HG02973 (cell line): ENCODE measurements at regions not wholly inside any gene's neighbourhood (a gene's known extent, or its start where the extent isn't known, plus 50 kb on each side); places are given as distances from the start of the nearest gene placed in this dataset.
A peak's percentile ranks its signal among the peaks of the same experiment; 100 is the strongest.
"Not testable (repeated sequence)": the region's sequence is repeated elsewhere in the genome, so short reads cannot be mapped to it uniquely, and the experiment has no call there.

Source experiments
- ATAC-seq: cut with Tn5 transposase; IDR thresholded peaks from one replicate; pipeline ENCODE4 v1.9.1; 2021; ENCODE audit warnings: moderate library complexity; ENCODE audit not compliant: unreplicated experiment

DNA sequence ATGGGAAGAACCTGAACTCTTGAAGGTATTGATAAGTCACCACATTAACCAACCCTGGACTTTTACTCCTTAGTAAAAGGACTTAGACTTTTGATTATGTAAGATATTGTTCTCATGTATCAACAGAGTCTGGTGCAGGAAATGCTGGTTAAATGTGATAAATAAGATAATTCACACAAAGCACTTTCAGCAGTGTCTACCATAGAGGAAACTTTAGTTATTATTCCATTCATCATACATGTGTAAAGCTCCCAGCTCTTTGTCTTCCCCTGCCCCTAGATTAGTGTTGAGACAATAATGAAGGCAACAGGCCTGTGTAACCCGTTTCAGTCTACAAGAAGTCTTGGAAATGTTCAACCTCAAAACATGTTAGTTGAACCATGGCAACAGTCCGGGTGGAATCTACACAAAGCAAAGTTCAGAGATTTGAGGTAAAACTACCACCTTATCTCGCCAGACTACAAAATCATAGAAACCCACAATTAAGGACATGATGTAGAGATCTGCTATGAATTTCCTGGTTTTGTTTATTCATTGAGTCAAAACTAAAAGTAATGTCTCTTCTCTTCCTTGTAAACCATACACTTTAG lies 109.9 kb upstream of the ADO start:
- no peak for ATAC-seq

DNA sequence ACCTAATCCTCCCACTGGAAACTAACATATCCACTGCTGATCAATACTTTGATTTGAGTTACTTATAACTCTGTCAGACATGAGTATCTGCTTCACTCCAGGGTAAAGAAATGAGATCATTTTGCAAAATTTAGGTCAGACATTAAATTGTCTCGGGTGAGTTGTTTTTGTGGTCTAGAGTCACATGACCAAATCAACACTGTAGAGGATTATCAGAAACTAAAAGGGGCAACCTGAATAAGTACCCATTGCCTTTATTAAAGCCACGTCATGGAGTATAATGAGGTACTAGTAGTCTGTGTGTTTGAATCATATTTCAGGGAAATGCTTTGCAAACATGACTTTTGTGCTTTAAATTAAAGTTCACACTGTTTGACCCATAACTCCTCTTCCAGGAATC lies 107.7 kb upstream of the ADO start:
- no peak for ATAC-seq

DNA sequence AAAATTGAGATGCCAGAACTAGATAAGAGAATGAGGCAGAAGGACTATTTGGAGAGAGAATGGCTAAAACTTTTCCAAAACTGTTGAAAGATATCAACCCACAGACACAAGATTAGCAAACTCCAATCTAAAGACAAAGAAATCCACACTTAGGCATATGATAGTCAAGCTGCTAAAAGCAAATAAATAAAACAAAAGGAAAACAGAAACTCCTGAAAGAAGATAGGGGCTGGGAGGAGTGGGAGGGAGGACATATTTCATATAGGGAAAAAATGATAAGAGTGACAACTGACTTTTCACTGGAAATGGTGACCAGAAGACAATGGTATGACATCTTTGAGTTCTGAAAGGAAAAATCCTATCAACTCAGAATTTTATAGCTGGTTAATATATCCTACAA lies 105.4 kb upstream of the ADO start:
- ATAC-seq, result no peak

DNA sequence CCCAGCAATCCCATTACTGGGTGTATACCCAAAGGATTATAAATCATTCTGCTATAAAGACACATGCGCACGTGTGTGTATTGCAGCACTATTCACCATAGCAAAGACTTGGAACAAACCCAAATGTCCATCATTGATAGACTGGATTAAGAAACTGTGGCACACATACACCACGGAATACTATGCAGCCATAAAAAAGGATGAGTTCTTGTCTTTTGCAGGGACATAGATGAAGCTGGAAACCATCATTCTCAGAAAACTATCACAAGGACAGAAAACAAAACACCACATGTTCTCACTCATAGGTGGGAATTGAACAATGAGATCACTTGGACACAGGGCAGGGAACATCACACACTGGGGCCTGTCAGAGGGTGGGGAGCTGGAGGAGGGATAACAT lies 100.4 kb upstream of the ADO start:
- ATAC-seq, result not testable (repeated sequence)

DNA sequence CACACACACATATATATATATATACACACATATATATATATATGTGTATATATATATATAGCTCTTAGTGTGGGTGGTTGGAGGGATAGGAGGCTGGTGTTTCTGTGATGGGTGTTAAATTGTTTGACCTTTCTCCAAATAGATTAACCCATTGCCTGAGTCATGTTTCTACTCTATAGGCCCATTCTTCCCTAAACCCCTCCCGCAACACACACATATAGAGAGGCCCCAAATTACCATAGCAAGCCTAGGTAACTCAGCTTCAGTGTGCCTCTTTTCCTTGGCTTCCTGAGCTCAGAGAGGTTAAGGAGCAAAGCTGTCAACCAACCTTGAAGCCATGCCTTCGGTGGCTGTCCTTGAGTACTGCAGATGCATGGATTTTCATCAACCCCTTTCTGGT lies 98.7 kb upstream of the ADO start:
- no peak for ATAC-seq

DNA sequence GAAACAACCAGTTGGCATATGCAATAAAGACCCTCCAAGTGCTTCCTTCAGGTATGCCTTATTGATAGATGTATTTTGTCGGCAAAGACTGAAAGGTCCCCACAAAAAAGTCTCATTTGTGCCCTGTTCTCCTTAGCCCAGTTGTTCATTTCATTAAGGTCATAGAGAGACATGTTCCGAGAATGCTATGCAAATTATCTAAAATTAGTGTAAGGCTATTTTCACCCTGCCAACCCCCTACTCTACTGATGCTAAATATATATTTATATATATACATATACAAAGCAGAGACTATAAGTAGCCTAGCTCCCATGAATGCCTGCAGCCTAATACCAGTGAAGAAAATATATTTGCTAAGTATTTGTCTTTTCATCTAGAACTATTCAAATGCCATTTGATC lies 96.7 kb upstream of the ADO start:
- ATAC-seq, result peak; percentile 80

DNA sequence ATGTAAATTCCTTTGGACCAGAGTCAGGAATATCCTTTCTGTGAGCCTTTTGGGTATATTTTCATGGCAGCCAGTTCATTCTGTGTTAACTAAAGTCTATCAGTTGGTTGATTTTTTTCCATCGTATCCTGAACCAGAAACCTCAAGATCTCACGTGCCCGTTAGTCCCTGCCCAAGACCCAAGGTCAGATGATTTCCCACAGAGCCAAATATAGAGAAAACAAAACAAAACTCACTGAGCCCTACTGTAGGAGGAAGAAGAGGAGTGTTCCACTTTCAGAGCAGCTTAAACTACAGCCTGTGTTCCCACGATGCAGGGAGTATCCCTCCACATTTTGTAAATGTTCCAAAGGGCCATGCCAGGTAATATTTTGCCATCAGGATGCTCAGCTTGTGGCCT lies 96.0 kb upstream of the ADO start:
- no peak for ATAC-seq

DNA sequence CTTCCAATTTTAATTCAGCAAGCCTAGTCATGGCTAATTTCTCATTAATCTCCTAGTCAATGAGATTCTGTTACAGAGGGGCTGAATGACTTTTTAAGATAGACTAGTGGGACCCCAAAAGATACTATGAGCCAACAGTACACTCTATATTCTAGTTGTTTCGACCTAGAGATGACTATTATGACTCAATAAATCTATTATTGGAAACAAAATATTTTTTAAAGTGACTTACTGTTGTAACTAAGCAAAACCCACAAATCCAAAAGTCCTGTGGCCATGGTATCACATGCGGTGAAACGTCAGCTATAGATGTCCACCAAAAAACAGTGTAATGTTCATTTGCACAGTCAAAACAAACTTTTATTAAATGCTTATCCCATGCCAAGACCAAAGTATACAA lies 95.3 kb upstream of the ADO start:
- no peak for ATAC-seq

DNA sequence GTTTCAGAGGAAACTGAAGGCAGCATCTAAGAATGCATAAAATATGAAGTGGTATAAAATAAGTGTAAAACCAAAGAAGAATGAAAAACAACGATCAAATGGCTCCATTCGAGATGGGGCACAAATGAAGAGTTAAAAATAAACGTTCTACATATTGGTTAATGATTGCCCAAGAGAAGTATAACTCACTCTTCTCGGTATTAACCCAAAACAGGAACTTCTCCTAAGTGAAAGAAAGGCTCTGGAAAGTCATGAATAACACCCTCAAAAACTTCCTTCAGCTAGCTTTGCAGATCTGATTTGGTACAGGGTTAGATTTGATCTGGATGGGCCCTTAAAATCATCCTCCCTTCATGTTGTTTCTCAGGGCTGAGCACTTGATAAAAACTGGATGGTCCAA lies 94.3 kb upstream of the ADO start:
- no peak for ATAC-seq

DNA sequence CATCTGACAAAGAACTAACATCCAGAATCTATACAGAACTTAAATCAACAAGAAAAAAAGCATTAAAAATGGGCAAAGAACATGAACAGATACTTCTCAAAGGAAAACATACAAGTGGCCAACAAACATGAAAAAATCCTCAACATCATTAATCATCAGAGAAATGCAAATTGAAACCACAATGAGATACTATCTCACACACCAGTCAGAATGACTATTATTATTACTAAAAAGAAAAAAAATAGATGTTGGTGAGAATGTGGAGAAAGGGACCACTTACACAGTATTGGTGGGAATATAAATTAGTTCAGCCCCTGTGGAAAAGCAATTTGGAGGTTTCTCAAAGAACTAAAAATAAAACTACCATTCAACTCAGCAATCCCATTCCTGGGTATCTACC lies 89.1 kb upstream of the ADO start:
- no peak for ATAC-seq

DNA sequence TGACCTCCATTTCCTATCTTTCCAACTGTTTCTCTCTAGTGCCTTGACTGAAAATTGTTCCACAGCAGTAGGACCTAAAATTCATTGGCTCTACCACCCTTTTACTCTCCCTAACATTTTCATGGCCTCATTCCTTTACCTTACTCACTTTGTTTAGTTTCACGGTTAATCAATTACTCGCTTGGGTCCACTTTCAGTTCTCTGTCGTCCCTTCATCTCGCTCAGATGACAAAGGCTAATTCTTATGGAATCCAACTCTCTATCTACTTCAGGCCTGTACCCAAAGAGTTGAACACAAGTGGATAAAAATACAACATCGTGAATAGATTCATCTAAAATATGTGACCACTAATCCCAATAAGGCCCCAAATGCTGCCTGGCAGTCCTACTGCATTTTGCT lies 85.9 kb upstream of the ADO start:
- no peak for ATAC-seq

DNA sequence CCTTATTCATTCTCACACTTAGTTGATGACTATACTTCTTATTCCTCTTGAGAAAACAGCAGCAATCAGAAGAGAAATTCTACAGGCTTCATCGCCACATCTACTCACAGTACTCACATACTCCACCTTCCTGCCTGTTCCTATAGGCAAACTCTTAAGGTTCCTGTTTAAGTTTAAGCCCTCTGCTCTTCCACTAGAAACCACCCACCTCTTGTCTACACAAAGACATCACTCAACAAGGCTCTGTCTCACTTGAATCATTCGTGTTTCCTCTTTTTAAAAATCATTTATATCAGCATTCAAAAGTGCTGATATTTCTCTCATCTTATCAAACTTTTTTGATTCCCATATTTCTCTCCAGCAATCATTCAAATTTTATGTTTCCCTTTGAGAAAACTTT lies 85.5 kb upstream of the ADO start:
- ATAC-seq, result no peak

DNA sequence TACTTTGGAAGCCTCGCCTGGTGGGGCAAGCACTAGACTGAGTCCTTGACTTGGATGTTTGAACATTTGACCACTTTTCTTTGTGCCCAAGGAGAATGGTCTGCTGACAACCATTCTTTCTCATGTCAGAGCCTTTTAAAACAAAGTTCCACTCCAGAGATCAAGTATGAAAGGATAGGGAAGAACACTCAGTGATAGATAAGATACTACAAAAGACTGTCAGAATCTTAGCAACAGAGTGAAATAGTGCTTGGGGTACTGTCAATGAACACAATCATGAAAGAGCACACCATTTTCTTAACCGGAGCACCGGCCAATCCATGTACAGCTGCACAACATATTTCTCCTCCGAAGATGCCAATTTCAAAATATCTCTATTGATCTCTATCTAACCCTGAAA lies 82.8 kb upstream of the ADO start:
- no peak for ATAC-seq

DNA sequence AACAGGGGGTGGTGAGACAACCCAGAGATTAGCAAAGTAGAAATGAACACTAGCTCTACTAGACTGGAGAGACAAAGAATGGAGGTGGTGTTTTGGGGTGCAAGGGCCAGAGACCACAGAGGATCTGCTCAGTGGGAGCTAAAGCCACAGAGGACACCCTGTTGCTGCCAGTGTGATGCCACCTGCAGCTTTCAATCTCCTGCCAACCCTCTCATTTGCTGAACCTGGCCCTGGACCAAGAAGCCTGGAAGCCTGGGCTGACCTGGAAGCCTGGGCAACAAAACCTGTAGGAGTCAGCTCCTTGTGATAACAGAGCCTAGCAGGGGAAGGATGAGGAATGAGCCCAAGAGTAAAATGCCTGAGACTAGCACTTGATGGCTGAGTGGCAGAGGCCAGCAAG lies 81.1 kb upstream of the ADO start:
- no peak for ATAC-seq

DNA sequence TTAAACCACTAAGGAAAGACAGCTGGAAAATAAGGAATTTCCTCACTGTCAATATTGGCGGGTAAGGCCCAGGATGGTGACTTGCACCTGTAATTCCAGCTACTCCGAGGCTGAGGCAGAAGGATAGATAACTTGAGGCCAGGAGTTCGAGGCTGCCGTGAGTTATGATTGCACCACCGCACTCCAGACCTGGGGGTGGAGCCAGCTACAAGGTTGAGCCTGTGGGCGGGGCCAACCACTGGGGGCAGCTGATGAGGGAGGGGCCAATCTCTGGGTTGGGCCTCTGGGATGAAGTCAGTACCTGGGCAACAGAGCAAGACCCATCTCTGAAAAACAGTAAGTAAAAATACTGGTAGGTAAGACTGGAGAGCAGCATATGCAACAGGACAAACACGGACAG lies 80.1 kb upstream of the ADO start:
- ATAC-seq, result no peak

DNA sequence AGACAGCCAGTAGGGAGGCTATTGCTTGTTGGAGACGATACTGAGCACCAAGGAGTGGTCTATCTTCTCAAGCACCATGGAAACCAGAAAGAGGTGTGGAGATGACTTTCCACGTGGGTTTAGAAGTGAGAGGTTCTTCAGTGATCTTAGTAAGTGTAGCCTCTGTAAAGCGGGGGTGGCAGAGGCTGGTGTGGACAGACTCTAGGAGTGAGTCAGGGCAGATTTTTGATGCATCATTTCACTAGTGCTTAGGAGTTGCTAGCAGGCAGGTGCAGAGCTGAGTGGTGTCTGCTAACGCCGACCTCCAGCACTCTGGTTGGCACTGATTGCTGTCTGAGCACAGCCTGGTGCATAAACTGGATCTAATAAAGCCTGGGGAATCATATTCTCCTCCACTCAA lies 78.4 kb upstream of the ADO start:
- ATAC-seq, result peak; percentile 92

DNA sequence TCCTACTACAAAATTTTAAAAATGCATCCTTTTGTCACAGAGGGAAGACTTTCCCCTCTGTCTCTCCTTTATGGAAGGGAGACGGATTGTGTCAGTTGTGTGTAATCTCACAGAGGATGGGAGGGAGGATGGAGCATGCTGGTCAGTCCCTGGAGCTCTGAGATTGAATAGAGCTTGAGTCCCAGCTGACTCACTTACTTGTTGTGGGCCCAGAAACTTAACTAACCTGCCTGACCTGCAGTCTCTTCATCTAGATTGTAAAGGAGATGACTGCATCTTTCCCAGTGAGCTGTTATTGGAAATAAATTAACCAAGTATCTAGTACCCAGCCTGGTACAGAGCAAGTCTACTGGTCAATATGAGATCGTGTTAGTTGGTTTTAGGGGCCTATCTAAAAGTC lies 77.9 kb upstream of the ADO start:
- no peak for ATAC-seq

DNA sequence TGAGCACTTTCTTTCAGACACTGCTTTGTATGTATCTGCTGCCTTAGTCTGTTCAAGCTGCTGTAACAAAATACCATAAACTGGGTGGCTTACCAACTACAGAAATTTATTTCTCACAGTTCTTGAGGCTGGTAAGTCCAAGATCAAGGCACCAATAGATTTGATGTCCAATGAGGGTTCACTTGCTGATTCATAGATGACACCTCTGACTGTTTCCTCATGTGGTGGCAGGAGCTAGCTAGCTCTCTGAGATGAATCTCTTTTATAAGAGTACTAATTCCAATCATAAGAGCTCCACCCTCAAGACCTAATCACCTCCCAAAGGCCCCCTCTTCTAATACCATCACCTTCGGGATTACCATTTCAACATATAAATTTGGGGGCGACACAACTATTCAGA lies 76.6 kb upstream of the ADO start:
- ATAC-seq, result no peak

DNA sequence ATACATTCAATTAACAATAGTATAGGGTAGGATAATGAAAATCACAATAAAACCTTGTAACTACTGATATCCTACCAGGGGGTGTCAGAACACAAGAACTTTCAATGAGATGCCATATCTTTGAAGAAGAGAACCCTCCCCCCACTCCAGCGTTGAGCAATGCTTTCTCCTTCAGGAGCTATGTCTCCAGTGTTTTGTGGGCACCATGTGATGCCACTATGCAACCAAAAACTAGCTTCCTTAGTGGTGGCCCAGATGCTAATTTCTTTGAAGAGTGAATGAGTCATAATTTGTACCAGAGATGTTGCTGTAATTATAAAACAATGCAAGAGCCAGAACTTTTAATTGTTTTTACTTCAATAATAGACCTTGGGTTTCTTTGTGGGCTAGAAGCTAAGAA lies 76.0 kb upstream of the ADO start:
- ATAC-seq, result no peak

DNA sequence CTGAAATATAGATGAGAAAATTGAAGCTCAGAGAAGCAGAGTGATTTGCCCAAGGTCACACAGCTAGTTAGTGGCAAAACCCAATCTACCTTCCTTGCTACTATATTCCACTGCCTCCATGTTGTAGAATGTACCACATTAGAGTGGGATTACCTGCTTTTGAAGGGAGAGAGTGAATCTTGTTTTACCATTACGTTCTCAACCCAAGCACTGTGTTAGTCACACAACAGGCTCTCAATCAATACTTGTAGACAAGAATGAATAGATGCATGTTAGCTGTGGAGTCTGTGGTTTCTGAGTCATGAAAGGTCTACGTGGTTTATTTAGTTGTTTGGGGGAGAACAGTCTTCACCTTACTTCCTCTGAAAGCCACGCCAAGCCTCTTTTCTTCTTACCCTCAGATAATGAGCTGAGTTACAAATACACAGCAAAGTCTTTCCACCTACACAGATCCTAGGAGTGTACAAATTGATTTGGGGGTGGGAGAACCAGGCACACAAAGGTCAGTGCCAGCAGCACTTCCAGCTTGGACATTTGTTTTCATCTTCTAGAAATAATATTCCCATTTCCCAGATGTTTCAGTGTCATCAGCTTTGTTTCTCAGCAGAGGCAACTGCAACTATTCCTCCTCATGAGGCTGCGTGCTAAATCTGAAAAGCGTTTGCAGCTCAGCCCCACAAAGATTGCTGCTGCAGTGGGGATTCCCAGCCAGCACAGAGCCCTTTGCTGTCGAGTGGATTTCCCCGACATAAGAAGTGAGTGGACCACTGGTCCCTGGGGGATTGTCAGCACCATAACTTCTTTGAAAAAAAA lies 71.5 kb upstream of the ADO start:
- ATAC-seq, result peak; percentile 80

DNA sequence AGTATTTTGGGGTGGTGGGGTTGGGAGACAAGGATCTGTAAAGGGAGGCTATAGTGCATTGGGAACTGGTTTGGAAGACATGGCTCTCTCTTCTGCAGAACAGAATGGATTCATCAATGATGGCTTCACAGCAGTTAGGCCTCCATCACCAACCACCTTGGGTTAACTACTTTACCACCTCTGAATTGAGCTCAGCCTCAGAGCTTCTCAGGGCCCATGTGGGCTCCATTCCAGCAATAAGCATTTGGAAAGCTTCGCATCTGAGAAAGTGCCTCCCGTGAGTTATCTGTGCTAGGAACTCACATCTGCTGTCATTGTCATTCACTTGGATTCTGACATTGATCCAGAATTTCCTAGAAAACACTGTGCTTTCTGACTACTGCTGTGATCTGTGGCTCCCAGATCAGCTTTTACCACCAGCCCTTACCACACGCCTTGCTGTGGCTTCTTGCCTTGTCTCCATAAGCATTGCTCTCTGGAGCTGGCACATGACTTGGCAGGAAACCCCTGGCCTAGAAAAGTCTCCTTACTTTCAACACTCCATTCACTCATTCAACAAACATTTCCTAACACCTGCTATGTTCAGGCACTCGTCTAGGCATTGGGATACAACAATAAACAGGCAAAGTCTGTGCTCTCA lies 70.7 kb upstream of the ADO start:
- peak; percentile 2 for ATAC-seq

DNA sequence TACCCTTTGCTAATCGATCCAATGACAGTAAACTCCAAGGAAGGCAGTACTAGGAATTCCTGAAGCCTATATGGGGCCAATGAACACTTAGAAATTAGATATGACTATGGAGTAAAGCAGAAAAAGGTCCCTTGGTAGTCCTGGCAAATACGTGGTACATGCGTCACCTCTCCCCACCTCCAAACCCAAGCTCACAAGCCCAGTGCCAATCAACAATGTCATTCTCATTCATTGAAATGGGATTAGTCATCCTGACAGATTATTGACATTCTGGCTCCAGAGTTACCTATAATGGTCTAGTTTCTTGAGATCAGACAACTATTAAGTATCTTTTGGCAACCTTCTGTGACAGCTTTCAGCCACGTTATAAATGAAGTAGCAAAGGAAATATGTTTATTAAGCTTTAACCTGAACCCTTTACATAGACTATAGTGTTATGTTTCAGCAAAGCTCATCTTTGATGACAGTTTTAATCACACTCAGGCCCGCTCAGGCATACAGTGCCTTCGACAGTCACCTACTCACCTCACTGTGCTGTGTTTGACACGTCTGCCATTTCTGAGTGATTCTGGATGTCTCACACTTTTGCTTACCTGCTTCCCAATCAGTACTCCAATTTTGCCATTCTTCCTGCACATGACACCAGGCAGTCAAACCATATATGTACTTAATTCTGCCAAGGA lies 69.6 kb upstream of the ADO start:
- no peak for ATAC-seq
